RWPE2 (cell line): ENCODE measurements at regions not wholly inside any gene's neighbourhood (a gene's known extent, or its start where the extent isn't known, plus 50 kb on each side); places are given as distances from the start of the nearest gene placed in this dataset.

ENCODE experiments used
- ATAC-seq: fragments of 200-7000 bp; cut with Tn5 transposase; 3 replicates; pipeline ENCODE4 v1.9.1; 2021; ENCODE audit warnings: low read depth
- DNase-seq: peaks from one replicate; pipeline ENCODE4 v3.0.0-alpha.2; 2020; ENCODE audit warnings: low spot score
- H3K27ac ChIP-seq: fragments of 450-650 bp; 2 replicates; pipeline ENCODE4 v1.5.1; 2017; ENCODE audit warnings: mild to moderate bottlenecking; ENCODE audit not compliant: poor library complexity, severe bottlenecking
- H3K27me3 ChIP-seq: fragments of 250-450 bp; sonication (Bioruptor Pico); 2 replicates; pipeline ENCODE4 v1.5.1; 2021; ENCODE audit warnings: mild to moderate bottlenecking, moderate library complexity; ENCODE audit not compliant: insufficient read depth, poor library complexity, severe bottlenecking
- H3K36me3 ChIP-seq: fragments of 250-450 bp; sonication (Bioruptor Pico); 2 replicates; pipeline ENCODE4 v1.5.1; 2020; ENCODE audit warnings: low read depth, mild to moderate bottlenecking, moderate library complexity
- H3K4me1 ChIP-seq: fragments of 250-450 bp; sonication (Bioruptor Pico); 2 replicates; pipeline ENCODE4 v1.5.1; 2021; ENCODE audit warnings: mild to moderate bottlenecking, moderate library complexity; ENCODE audit not compliant: insufficient read depth, poor library complexity, severe bottlenecking
- H3K4me3 ChIP-seq: fragments of 250-450 bp; sonication (Bioruptor Pico); 2 replicates; pipeline ENCODE4 v1.5.1; 2021; ENCODE audit warnings: mild to moderate bottlenecking, moderate library complexity; ENCODE audit not compliant: severe bottlenecking
- H3K9me3 ChIP-seq: fragments of 250-450 bp; sonication (Bioruptor Pico); 2 replicates; pipeline ENCODE4 v1.5.1; 2021; ENCODE audit warnings: mild to moderate bottlenecking, moderate library complexity; ENCODE audit not compliant: severe bottlenecking
- CTCF ChIP-seq: fragments of 450-650 bp; IDR thresholded peaks from one replicate; pipeline ENCODE4 v1.5.1; 2017; ENCODE audit warnings: mild to moderate bottlenecking, moderate library complexity; ENCODE audit not compliant: poor library complexity, severe bottlenecking

- no peaks in the 10 kb centered on the region for H3K36me3 ChIP-seq
- ATAC-seq: peak; percentile 81
- DNase-seq: peak; percentile 86
- no peak for TF ChIP-seq CTCF
- no peaks in the 10 kb centered on the region for H3K27me3 ChIP-seq
- peaks cover 26% of the 10 kb centered on the region for H3K4me1 ChIP-seq
- no peaks in the 10 kb centered on the region for H3K9me3 ChIP-seq
- H3K4me3 ChIP-seq: no peak overlapping the region
- peak overlapping the region; percentile 34 for H3K27ac ChIP-seq
These were observed 93.5 kb downstream of the CEBPB start for GRCh38 chr20:50283922-50284810.

GRCh38 chr20:50284811-50285375 is 94.3 kb downstream of the CEBPB start:
- no peak for TF ChIP-seq CTCF
- Histone ChIP-seq H3K4me3 (no peak overlapping the region), H3K9me3 (no peaks in the 10 kb centered on the region), H3K27ac (peak overlapping the region; percentile 34), H3K27me3 (no peaks in the 10 kb centered on the region), H3K36me3 (no peaks in the 10 kb centered on the region), H3K4me1 (peaks cover 26% of the 10 kb centered on the region)
- ATAC-seq (no peak), DNase-seq (peak; percentile 77)

DNA sequence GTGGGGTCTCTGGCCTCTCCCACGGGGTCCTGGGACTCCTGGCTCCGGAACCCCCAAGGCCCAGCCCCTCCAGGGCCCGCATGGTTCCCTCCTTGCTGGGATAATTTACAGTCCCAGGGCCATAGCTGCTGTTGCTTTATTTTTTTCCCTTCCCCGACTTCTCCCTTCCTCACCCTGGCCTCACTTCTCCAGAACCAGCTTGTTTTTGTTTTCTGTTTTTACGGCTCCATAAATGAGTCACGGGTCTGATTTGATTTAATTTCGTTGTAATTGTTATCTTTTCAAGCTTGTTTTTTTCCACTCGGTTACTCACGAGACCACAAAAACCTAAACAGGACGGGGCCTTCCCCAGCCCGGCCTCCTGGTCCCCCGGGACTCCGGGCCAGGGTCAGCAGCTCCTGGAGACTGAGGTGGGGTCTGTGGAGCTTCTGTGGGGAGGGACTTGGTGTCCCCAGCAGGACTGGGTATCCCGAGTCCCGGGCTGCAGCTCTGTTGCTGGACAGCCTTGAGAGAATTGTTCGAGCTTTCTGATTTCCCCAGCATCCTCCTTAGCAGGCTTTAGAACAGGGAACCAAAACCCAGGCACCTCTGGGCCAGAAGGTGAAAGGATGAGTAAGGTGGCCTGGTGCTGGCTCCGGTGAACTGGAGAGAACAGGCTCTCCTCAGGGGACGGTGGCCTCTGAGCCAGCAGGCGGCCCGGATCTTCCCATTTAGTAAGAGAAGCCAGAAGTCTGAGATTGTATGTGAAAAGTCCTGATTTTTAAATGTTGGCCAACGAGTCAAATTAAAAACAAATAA is 94.9 kb downstream of the CEBPB start:
- DNase-seq (no peak), ATAC-seq (no peak)
- no peaks in the 10 kb centered on the region for H3K27me3 ChIP-seq
- H3K9me3 ChIP-seq: no peaks in the 10 kb centered on the region
- peak overlapping the region; percentile 34 for H3K27ac ChIP-seq
- no peaks in the 10 kb centered on the region for H3K36me3 ChIP-seq
- no peak overlapping the region for H3K4me3 ChIP-seq
- no peak for TF ChIP-seq CTCF
- peaks cover 26% of the 10 kb centered on the region for H3K4me1 ChIP-seq

- H3K36me3 ChIP-seq: no peaks in the 10 kb centered on the region
- DNase-seq (no peak), ATAC-seq (no peak)
- no peak for TF ChIP-seq CTCF
- no peaks in the 10 kb centered on the region for H3K27me3 ChIP-seq
- H3K4me1 ChIP-seq: peaks cover 26% of the 10 kb centered on the region
- peak overlapping the region; percentile 34 for H3K27ac ChIP-seq
- H3K4me3 ChIP-seq: no peak overlapping the region
- H3K9me3 ChIP-seq: no peaks in the 10 kb centered on the region
These were observed 95.5 kb downstream of the CEBPB start for GRCh38 chr20:50286174-50286511.
